ENCODE measurements at regions not wholly inside any gene's neighbourhood (a gene's known extent, or its start where the extent isn't known, plus 50 kb on each side); places are given as distances from the start of the nearest gene placed in this dataset.

DNA sequence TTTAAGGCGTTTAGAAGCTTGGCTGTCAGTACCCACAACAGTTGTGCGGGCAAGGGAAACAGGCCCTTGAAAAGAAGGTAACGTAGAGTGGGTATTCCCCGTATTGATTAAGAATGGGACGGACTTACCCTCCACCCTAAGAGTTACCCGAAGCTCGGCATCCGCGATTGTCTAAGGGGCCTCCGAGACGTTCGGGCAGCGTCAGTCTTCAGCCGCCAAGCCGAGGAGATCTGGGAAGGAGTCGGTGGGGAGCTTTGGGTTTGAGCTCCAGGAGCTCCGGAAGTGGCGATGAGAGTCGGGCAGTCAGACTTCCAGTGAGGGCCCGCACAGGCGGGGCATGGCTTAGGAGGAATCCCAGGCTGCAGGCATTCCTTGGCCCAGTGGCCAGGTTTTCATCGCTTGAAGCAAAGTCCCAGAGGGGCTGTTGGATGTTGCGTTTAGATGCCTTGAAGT, 748.2 kb upstream of the ADGRB3 start:
- Mint-ChIP-seq H3K4me1 (ENCODE audit: low read depth, unreplicated experiment) (no peaks in the 10 kb centered on the region), H3K36me3 (ENCODE audit: insufficient read depth, unreplicated experiment) (no peaks in the 10 kb centered on the region), H3K27me3 (ENCODE audit: unreplicated experiment) (no peaks in the 10 kb centered on the region), H3K9me3 (ENCODE audit: low read depth, unreplicated experiment) (peaks cover 15% of the 10 kb centered on the region), H3K27ac (ENCODE audit: unreplicated experiment) (no peak overlapping the region), H3K4me3 (ENCODE audit: low read depth, unreplicated experiment) (no peak overlapping the region)
- no peak for DNase-seq
- intact Hi-C loops (cut with micrococcal nuclease; ENCODE audit: unreplicated experiment), result no loop called here
- TF ChIP-seq, protein P1, sequence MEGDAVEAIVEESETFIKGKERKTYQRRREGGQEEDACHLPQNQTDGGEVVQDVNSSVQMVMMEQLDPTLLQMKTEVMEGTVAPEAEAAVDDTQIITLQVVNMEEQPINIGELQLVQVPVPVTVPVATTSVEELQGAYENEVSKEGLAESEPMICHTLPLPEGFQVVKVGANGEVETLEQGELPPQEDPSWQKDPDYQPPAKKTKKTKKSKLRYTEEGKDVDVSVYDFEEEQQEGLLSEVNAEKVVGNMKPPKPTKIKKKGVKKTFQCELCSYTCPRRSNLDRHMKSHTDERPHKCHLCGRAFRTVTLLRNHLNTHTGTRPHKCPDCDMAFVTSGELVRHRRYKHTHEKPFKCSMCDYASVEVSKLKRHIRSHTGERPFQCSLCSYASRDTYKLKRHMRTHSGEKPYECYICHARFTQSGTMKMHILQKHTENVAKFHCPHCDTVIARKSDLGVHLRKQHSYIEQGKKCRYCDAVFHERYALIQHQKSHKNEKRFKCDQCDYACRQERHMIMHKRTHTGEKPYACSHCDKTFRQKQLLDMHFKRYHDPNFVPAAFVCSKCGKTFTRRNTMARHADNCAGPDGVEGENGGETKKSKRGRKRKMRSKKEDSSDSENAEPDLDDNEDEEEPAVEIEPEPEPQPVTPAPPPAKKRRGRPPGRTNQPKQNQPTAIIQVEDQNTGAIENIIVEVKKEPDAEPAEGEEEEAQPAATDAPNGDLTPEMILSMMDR (IDR thresholded peaks at IDR 0.05; ENCODE audit: unreplicated experiment), result no peak
- CTCF ChIA-PET, result no interaction called here
- BruUV-seq (replicated peaks), result no TSS peak

DNA sequence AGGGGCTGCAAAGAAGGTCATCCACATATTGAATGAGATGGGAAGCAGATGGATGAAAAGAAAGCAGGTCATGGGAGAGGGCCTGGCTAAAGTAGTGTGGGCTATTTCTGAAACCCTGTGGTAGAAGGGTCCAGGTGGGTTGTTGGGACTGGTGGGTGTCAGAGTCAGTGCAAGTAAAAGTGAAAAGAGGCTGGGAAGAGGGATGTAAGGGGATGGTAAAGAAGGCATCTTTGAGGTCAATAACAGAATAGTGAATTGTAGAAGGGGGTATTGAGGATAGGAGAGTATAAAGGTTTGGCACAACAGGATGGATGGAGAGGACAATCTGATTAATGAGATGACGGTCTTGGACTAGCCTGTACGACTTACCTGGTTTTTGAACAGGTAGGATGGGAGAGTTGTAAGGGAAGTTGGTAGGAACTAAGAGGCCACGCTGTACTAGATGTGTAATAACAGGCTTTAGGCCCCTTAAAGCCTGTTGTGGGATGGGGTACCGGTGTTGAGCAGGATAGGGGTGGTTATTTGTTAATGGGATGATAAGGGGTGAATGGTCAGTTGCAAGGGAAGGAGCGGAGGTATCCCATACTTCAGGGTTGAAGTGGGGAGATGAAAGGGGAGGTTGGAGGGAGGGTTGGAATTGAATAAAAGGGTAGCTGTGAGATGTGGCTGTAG, 748.9 kb upstream of the ADGRB3 start:
- Mint-ChIP-seq H3K4me1 (ENCODE audit: low read depth, unreplicated experiment) (no peaks in the 10 kb centered on the region), H3K4me3 (ENCODE audit: low read depth, unreplicated experiment) (no peak overlapping the region), H3K9me3 (ENCODE audit: low read depth, unreplicated experiment) (peaks cover 15% of the 10 kb centered on the region), H3K27ac (ENCODE audit: unreplicated experiment) (no peak overlapping the region), H3K27me3 (ENCODE audit: unreplicated experiment) (no peaks in the 10 kb centered on the region), H3K36me3 (ENCODE audit: insufficient read depth, unreplicated experiment) (no peaks in the 10 kb centered on the region)
- CTCF ChIA-PET, result no interaction called here
- intact Hi-C loops (cut with micrococcal nuclease; ENCODE audit: unreplicated experiment), result no loop called here
- DNase-seq, result no peak
- no TSS peak for BruUV-seq (replicated peaks)
- TF ChIP-seq, protein P1 (IDR thresholded peaks at IDR 0.05; ENCODE audit: unreplicated experiment), result no peak

- no TSS peak for BruUV-seq (replicated peaks)
- Mint-ChIP-seq H3K27me3 (ENCODE audit: unreplicated experiment) (no peaks in the 10 kb centered on the region), H3K9me3 (ENCODE audit: low read depth, unreplicated experiment) (peaks cover 15% of the 10 kb centered on the region), H3K4me1 (ENCODE audit: low read depth, unreplicated experiment) (no peaks in the 10 kb centered on the region), H3K36me3 (ENCODE audit: insufficient read depth, unreplicated experiment) (no peaks in the 10 kb centered on the region), H3K4me3 (ENCODE audit: low read depth, unreplicated experiment) (no peak overlapping the region), H3K27ac (ENCODE audit: unreplicated experiment) (no peak overlapping the region)
- TF ChIP-seq, protein P1 (IDR thresholded peaks at IDR 0.05; ENCODE audit: unreplicated experiment), result no peak
- CTCF ChIA-PET, result no interaction called here
- intact Hi-C loops (cut with micrococcal nuclease; ENCODE audit: unreplicated experiment), result no loop called here
- no peak for DNase-seq
Measured at GRCh38 chr6:67885081-67886033, 749.7 kb upstream of the ADGRB3 start.

GRCh38 chr6:67884442-67884841, 750.6 kb upstream of the ADGRB3 start:
- TF ChIP-seq, protein P1 (IDR thresholded peaks at IDR 0.05; ENCODE audit: unreplicated experiment), result no peak
- no TSS peak for BruUV-seq (replicated peaks)

More at GRCh38 chr6:67884442-67884841, 750.6 kb upstream of the ADGRB3 start:
- H3K27ac Mint-ChIP-seq (ENCODE audit: unreplicated experiment), result no peak overlapping the region
- CTCF ChIA-PET, result no interaction called here
- no peak overlapping the region for H3K4me3 Mint-ChIP-seq (ENCODE audit: low read depth, unreplicated experiment)
- H3K27me3 Mint-ChIP-seq (ENCODE audit: unreplicated experiment), result no peaks in the 10 kb centered on the region
- H3K36me3 Mint-ChIP-seq (ENCODE audit: insufficient read depth, unreplicated experiment), result no peaks in the 10 kb centered on the region
- intact Hi-C loops (cut with micrococcal nuclease; ENCODE audit: unreplicated experiment), result no loop called here
- H3K4me1 Mint-ChIP-seq (ENCODE audit: low read depth, unreplicated experiment), result no peaks in the 10 kb centered on the region
- DNase-seq, result no peak
- H3K9me3 Mint-ChIP-seq (ENCODE audit: low read depth, unreplicated experiment), result peaks cover 15% of the 10 kb centered on the region

Data from Calu3 (cell line).